Keratinocyte (primary cell): ENCODE measurements at regions not wholly inside any gene's neighbourhood (a gene's known extent, or its start where the extent isn't known, plus 50 kb on each side); places are given as distances from the start of the nearest gene placed in this dataset.

Experiments
- DNase-seq: peaks from one replicate; pipeline ENCODE4 v3.0.0-alpha.2; 2011; ENCODE audit warnings: low read depth, missing footprints, low spot score
- FAIRE-seq: peaks from 2 replicates; lab custom pipeline; 2011; peaks lifted over from hg19 to GRCh38; lab: Jason Lieb, UNC
- H2AFZ ChIP-seq: 2 replicates; pipeline ENCODE4 v1.6.0; 2012; ENCODE audit warnings: low read length, control low read depth, inconsistent platforms; ENCODE audit not compliant: control insufficient read depth
- H3K27ac ChIP-seq: 2 replicates; pipeline ENCODE4 v1.5.1; 2011; ENCODE audit warnings: low read length; ENCODE audit not compliant: control insufficient read depth, insufficient read depth
- H3K27me3 ChIP-seq: 3 replicates; pipeline ENCODE4 v1.6.0; 2011; ENCODE audit warnings: low read length; ENCODE audit not compliant: control insufficient read depth, insufficient read depth; ENCODE audit errors: extremely low read depth
- H3K36me3 ChIP-seq, 2 experiments: 2 replicates in 1 of 2; 3 replicates in 1 of 2; pipeline ENCODE4 v1.5.1; 2011; ENCODE audit warnings: low read length in 2 of 2, mild to moderate bottlenecking in 1 of 2; ENCODE audit not compliant: control insufficient read depth in 2 of 2, insufficient read depth in 2 of 2; ENCODE audit errors: extremely low read depth in 1 of 2
- H3K4me1 ChIP-seq: 3 replicates; pipeline ENCODE4 v1.5.1; 2011; ENCODE audit warnings: low read length; ENCODE audit not compliant: control insufficient read depth, insufficient read depth; ENCODE audit errors: extremely low read depth
- H3K4me2 ChIP-seq: 3 replicates; pipeline ENCODE4 v1.6.0; 2011; ENCODE audit warnings: low read depth, low read length; ENCODE audit not compliant: control insufficient read depth, insufficient read depth; ENCODE audit errors: extremely low read depth
- H3K4me3 ChIP-seq, 3 experiments: fragments of 200-600 bp in 1 of 3; sonication (generic) in 1 of 3; 2 replicates in 2 of 3; 3 replicates in 1 of 3; pipeline ENCODE4 v1.5.1; 2011 to 2016; ENCODE audit warnings: low read length in 3 of 3, mild to moderate bottlenecking in 3 of 3, control low read depth in 2 of 3, inconsistent platforms in 1 of 3, low read depth in 1 of 3, mixed read lengths in 1 of 3, mixed run types in 1 of 3, moderate library complexity in 1 of 3; ENCODE audit not compliant: control insufficient read depth in 2 of 3, insufficient read depth in 2 of 3; ENCODE audit errors: extremely low read depth in 1 of 3
- H3K79me2 ChIP-seq: 2 replicates; pipeline ENCODE4 v1.6.0; 2012; ENCODE audit warnings: low read length; ENCODE audit not compliant: control insufficient read depth, insufficient read depth
- H3K9ac ChIP-seq: 3 replicates; pipeline ENCODE4 v1.6.0; 2011; ENCODE audit warnings: low read length; ENCODE audit not compliant: control insufficient read depth, insufficient read depth; ENCODE audit errors: extremely low read depth
- H3K9me1 ChIP-seq: 3 replicates; pipeline ENCODE4 v1.6.0; 2011; ENCODE audit warnings: low read length; ENCODE audit not compliant: control insufficient read depth, insufficient read depth; ENCODE audit errors: extremely low read depth
- H3K9me3 ChIP-seq: 2 replicates; pipeline ENCODE4 v1.5.1; 2012; ENCODE audit warnings: low read depth, low read length; ENCODE audit not compliant: control insufficient read depth
- H4K20me1 ChIP-seq: 3 replicates; pipeline ENCODE4 v1.6.0; 2011; ENCODE audit warnings: low read length; ENCODE audit not compliant: control insufficient read depth, insufficient read depth; ENCODE audit errors: extremely low read depth
- EZH2 ChIP-seq: IDR thresholded peaks from one replicate; pipeline ENCODE4 v1.6.1; 2012; ENCODE audit warnings: inconsistent platforms, mild to moderate bottlenecking, low read length, moderate library complexity
- dilution Hi-C: fragments of 300-500 bp; cut with MboI; formaldehyde crosslinking; loops from one replicate; pipeline ENCODE4 v1.7.0; 2020; ENCODE audit warnings: low sequenced_read_pairs; ENCODE audit not compliant: extremely low pct_ligation_motif_present
- TF ChIP-seq, protein P1 (sequence below), 3 experiments: IDR thresholded peaks in 1 of 3; conservative IDR thresholded peaks in 1 of 3; optimal IDR thresholded peaks in 1 of 3; 2 replicates in 2 of 3; 3 replicates in 1 of 3; pipeline versions ENCODE3 to v1.5.1; 2011; ENCODE audit warnings: low read length in 3 of 3, mild to moderate bottlenecking in 3 of 3, moderate library complexity in 2 of 3, control low read depth in 1 of 3, inconsistent platforms in 1 of 3; ENCODE audit not compliant: insufficient read depth in 2 of 3; ENCODE audit errors: extremely low read depth in 1 of 3

- Histone ChIP-seq H3K9ac (no peak overlapping the region), H3K36me3 (no peaks in the 10 kb centered on the region), H3K79me2 (no peaks in the 10 kb centered on the region), H3K4me3 (no peak overlapping the region), H3K4me1 (no peaks in the 10 kb centered on the region), H2AFZ (no peak overlapping the region), H3K27ac (no peak overlapping the region), H3K9me1 (no peaks in the 10 kb centered on the region), H3K27me3 (no peaks in the 10 kb centered on the region), H3K9me3 (peaks cover 4% of the 10 kb centered on the region), H3K4me2 (no peak overlapping the region), H4K20me1 (no peaks in the 10 kb centered on the region)
- DNase-seq (no peak), FAIRE-seq (no peak)
- TF ChIP-seq, protein P1, sequence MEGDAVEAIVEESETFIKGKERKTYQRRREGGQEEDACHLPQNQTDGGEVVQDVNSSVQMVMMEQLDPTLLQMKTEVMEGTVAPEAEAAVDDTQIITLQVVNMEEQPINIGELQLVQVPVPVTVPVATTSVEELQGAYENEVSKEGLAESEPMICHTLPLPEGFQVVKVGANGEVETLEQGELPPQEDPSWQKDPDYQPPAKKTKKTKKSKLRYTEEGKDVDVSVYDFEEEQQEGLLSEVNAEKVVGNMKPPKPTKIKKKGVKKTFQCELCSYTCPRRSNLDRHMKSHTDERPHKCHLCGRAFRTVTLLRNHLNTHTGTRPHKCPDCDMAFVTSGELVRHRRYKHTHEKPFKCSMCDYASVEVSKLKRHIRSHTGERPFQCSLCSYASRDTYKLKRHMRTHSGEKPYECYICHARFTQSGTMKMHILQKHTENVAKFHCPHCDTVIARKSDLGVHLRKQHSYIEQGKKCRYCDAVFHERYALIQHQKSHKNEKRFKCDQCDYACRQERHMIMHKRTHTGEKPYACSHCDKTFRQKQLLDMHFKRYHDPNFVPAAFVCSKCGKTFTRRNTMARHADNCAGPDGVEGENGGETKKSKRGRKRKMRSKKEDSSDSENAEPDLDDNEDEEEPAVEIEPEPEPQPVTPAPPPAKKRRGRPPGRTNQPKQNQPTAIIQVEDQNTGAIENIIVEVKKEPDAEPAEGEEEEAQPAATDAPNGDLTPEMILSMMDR (optimal IDR thresholded peaks at IDR 0.05 in 1 of 3, IDR thresholded peaks at IDR 0.05 in 1 of 3, conservative IDR thresholded peaks at IDR 0.05 in 1 of 3; ENCODE audit: extremely low read depth in 1 of 3, insufficient read depth in 2 of 3, low read length in 3 of 3): no peak
- no peak for TF ChIP-seq EZH2
- dilution Hi-C loops: no loop called here
These were observed 262.6 kb upstream of the THBS1 start for GRCh38 chr15:39318231-39318630.

DNA sequence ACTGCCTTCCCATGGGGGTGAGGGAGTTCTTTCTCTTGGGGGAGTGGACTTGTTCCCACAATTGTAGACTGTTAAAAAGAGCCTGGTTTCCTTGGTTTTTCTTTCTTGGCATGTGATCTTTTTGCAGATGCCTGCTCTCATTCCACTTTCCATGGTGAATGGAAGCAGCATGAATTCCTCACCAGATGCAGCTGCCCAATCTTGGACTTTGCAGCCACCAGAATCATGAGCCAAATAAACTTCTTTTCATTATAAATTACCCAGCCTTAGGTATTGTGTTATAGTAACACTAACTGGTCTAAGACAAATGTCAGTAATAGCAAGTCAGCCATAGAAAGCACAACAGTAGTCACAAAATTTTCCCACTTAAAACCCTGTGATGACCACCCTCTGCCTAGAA is 260.5 kb upstream of the THBS1 start:
- H3K9me1 ChIP-seq: no peaks in the 10 kb centered on the region
- H3K4me3 ChIP-seq: no peak overlapping the region
- H3K27ac ChIP-seq: no peak overlapping the region
- H2AFZ ChIP-seq: no peak overlapping the region
- no peak for FAIRE-seq
- TF ChIP-seq EZH2: no peak
- TF ChIP-seq, protein P1 (optimal IDR thresholded peaks at IDR 0.05 in 1 of 3, IDR thresholded peaks at IDR 0.05 in 1 of 3, conservative IDR thresholded peaks at IDR 0.05 in 1 of 3; ENCODE audit: extremely low read depth in 1 of 3, insufficient read depth in 2 of 3, low read length in 3 of 3): no peak
- H3K79me2 ChIP-seq: no peaks in the 10 kb centered on the region
- DNase-seq: no peak
- H3K4me2 ChIP-seq: no peak overlapping the region
- dilution Hi-C loops: no loop called here
- no peaks in the 10 kb centered on the region for H3K27me3 ChIP-seq
- H3K4me1 ChIP-seq: no peaks in the 10 kb centered on the region
- no peaks in the 10 kb centered on the region for H3K36me3 ChIP-seq
- H3K9ac ChIP-seq: no peak overlapping the region
- H4K20me1 ChIP-seq: no peaks in the 10 kb centered on the region
- H3K9me3 ChIP-seq: peaks cover 4% of the 10 kb centered on the region
